GM19463 (cell line): ENCODE measurements at regions not wholly inside any gene's neighbourhood (a gene's known extent, or its start where the extent isn't known, plus 50 kb on each side); places are given as distances from the start of the nearest gene placed in this dataset.

Experiments
- ATAC-seq: cut with Tn5 transposase; IDR thresholded peaks from one replicate; pipeline ENCODE4 v1.9.1; 2021; ENCODE audit warnings: mild to moderate bottlenecking, moderate library complexity; ENCODE audit not compliant: unreplicated experiment

DNA sequence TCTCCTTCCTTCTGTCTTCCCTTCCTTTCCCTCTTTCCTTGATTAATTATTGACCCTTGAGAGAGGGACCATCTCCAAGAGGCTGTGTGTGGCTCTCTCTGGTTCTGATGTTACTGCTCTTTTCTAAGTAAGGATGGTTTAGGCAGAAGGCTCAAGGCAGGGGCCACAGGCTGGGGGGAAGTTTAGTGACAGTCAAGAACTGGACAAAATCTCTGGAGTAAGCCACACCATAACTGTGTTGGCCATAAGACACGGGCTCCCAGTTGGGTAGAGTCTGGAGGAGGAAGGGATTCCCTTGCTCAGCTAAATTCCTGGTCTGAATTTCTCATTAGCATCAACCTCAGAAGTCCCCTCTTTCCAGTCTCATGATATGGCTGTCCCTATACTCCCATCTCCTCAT is 74.7 kb downstream of the BUD13 start:
- no peak for ATAC-seq

DNA sequence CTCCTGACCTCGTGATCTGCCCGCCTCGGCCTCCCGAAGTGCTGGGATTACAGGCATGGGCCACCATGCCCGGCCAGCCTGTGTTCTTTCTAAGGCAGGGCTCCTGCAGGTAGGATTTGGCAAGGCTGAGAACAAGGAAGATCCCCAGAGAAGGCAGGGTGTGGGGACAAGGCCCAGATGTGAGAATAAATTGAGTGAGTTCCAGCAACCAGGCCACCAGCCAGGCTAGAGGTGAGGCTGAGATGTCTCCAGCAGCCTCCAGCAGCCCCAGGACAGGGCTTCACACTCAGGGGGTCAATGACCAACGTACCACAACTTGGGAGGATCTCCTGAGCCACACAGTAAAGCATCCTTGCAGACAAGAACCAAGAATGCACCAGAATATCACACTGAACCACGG is 75.1 kb downstream of the BUD13 start:
- no peak for ATAC-seq

DNA sequence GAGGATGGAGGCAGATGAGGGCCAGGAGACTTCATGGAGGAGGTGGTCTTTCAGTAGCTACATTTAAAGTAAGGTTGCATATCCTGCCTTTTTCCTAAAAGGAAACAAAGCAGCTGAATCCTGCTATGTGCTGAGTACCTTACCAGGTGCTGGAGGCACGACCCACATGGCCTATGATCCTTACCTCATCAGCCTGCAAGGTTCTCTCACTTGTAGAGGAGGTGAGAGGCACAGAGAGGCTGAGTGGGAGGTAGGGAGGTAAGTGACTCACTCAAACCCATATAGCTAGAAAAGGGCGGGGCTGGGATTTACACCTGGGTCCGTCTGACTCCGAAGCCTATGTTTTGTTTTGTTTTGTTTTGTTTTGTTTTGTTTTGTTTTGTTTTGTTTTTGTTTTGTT is 75.8 kb downstream of the BUD13 start:
- no peak for ATAC-seq

DNA sequence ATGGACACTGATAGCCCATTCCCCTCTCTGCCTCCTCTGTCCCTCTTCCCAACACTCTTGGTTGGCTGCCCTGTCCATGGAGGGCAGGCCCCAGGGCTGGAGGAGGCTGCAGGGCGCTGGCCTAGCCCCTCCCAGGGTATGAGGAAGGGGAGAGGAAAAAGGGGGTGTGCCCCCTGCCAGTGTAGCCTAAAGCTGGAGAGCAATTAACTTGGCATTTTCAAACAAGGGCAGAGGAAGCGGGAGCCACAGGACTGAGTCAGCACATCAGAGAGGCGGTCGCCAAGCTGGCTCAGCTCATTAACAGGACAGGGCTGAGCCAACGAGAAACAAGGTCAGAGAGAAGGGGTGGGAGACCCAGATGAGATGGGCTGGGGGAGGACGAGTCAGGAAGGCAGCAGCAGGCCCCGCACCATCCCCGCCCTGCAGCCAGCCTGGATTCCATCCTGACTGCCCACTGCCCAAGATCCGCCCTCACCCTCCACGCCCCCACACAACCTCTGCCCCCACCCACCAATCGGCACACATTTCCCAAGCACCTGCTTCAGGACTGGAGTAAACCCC is 76.3 kb downstream of the BUD13 start:
- ATAC-seq = no peak

DNA sequence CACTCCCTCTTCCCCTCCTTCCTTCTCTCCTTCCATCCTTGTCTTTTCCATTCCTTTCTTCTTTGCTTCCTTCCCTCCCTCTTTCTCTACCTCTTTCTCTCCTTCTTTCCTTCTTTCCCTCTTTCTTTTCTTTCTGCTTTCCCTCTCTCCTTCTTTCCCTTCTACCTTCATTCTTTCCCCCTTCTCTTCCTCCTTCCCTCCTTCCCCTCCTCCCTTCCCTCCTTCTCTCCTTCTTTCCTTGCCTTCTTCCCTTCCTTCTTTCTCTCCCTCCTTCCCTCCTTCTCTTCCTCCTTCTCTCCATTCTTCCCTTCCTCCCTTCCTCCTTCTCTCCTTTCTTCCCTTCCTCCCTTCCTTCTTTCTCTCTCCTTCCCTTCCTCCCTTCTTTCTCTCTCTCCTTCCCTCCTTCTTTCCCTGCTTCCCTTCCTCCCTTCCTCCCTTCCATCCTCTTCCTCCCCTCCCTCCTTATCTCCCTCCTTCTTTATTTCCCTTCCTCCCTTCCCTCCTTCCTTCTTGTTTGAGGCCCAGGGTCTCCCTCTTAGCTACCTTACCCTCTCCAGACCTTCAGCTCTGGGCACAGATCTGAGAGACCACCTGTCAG is 77.0 kb downstream of the BUD13 start:
- ATAC-seq = no peak

DNA sequence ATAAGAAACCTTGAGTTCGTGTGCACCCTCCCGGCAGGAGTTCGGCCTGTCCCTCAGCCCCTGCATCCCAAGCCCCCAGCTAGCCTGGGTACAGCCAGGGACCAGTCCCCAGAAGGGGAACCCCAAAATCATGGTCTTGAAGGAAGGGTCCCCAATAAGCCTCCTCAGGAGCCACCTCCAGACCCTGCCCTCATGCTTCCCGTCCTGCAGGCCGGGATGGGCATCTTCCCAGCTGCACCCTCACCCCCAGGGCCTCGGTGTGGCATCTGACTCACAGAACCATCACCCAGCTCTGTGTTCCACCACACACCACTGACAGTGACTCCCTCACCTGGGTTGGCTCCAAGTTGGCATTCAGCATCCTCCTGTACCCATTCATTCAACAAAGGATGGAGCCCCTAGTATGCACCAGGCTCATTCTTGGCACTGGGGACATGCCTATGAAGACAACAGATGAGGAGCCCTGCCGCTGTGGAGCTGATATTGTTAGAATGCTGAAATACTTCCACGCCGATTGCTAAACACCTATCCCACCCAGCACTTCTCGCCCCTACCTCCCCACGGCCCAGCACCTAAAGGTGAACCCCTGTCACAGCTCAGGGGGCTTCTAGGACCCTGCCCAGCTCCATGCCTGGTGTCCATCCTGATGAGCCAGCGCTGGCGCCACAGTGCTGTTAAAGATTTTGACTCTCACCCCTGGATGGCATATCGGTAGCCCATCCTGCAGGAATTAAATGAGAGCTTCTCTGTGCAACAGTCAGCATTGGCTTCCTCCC is 77.8 kb downstream of the BUD13 start:
- ATAC-seq = no peak

DNA sequence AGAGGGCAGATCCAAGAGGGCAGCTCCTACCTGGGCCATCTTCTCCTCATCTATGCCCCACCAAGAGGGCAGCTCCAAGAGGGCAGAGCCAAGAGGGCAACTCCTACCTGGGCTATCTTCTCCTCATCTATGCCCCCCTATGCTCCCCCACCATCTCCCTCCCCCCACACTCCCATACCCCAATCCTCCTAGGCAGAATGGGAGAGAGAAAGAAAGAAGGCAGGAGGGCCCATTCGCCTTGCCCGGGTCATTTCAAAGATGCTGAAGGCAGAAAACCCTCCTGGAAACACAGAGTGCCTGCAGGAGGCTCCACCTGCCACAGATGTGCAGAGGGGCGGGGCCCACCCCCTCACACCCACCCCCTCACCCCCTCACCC is 78.5 kb downstream of the BUD13 start:
- no peak for ATAC-seq

DNA sequence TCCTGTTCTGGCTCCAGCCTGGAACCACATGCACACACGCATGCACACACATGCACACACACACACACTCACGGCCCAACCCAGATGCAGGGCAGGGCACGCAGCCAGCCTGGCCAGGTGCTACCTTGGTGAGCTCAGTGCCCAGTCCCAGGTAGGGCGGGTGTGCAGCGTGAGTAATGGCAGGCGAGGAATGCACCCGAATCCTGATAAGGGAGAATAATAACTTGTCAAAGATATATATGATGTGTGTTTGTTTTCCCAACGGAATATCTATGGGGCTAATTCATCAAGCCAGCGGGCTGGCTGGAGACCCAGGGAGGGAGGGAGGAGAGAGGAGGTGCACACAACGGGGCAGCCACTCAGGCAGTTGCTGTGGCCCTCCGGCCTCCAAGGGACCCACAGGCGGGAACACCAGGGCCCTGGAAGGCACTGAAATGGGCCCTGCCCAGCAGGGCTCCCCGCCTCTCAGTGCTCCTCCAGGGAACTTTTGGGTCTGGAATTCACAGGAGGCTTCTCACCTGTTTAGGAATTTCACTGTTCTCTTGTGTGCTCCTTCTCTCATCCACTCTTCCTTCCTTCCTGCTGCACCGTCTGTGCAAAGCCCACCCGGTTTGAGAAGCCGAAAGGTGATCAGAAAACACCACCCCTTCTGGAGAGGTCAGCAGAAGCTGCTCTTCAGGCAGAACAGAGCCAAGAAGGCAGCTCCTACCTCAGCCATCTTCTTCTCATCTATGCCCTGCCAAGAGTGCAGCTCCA is 79.0 kb downstream of the BUD13 start:
- no peak for ATAC-seq

DNA sequence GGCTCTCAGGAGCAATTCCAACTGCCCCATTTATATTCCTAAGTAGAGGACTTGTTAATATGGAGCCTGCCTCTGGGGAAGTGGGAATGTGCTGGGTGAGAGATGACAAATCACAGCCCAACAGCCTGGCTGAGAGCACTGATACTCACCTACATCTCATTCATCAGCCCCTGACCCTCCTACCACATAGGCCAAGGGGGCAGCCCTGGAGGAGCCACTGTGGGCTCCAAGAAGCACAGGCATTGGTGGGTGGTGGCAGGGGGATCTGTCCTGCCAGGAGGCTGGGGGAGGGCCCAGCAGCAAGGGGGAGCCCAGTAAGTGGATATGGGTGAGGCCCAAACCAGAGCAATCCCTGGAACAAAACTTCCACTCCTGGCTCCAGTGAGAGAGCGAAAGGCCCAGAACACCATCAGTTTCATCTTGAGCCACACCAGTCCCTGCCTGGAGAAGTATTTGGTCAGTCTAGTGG is 79.7 kb downstream of the BUD13 start:
- ATAC-seq = no peak

DNA sequence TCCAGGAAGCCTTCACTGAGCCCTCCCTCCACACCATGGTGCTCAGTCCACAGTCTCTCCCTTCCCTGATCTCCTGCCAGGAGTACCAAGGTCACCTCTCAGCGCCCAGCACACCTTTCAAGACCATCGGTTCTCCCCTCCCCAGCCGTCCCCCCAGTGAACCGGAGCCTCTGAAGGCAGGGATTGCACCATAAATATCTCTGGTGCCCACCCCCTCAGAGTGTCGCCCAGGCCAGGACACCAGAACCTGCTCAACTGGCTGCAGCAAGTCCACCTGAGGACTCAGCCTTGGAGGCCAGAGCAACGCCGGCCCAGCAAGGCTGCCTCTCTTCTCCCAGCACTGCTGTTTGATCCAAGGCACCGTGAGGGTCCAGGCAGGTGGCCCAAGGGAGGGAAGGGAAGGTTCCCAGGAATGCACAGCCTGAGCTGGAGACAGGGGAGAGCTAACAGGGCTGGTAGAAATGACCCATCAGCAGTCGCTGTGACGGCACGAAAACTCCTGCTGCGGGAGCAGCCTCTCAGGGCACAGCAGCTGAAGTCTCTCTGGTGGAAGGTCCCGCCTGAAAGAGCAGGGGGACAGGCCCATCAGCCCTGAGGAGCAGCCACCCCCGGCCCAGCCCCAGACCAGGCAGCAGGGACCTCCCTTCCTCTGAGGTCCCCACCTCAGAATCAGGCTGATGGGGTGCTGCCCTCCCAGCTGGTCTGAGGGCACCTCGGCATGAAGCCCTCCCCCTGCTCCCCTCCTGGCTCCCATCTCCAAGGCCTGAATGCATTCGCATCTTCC is 80.3 kb downstream of the BUD13 start:
- no peak for ATAC-seq

DNA sequence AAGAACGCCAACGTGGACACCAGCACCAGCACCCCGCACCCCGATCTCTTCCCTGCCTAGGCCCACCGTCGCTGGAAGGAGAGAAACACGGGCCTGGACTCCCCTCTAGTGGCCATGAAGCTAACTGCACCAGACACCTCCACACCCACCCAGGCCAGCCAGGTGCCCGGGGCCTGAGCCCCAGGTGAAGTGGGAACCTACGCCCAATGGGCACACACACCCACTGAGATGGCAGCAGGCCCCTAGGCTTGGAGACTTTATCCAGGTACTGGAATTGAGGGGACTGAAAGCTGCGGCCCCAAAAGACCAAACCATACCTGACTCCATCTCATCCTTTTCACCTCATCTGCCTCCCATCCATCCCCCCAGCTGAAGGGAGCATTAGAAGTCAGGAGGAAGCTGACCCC is 81.0 kb downstream of the BUD13 start:
- no peak for ATAC-seq

DNA sequence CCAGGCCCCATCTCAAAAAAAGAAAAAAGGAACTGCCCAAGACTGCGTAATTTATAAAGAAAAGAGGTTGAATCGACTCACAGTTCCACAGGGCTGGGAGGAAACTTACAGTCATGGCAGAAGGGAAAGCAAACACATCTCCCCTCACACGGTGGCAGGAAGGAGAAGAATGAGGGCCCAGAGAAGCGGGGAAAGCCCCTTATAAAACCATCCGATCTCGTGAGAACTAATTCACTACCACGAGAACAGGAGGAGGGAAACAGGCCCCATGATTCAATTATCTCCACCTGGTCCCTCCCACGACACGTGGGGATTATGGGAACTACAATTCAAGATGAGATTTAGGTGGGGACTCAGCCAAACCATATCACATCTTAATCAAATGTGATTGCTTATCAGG is 82.2 kb downstream of the BUD13 start:
- no peak for ATAC-seq

DNA sequence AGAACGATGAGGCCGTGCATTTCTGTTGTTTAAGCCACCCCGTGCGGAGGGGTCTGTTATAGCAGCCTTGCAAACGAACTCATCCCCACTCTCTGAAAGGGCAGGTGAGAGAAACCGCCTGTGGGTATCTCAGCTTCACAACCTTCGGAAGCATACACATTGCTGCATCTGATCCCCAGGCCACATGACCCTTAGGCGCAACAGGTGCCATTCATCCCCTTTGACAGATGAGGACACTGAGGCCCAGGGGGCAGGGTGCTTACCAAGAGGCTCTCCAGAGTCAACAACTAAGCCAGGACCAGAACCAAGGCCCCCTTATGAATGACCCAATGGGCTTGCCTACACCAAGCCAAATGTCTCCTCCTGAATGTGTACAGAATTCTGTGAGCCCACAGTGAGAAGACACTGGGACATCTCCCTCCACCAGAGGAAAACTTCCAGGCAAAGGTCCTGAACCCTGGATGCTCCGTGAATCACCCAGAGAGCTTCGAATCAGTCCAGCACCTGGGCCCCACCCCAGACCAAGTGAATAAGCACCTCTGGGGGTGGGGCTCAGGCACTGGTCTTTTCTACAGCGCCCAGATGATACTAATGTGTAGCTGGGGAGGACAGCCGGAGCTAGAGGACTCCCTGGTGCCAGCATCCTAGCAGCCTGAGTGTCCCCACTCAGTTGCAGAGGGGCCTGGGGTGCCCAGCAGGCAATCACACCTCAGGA is 83.2 kb downstream of the BUD13 start:
- ATAC-seq = no peak

DNA sequence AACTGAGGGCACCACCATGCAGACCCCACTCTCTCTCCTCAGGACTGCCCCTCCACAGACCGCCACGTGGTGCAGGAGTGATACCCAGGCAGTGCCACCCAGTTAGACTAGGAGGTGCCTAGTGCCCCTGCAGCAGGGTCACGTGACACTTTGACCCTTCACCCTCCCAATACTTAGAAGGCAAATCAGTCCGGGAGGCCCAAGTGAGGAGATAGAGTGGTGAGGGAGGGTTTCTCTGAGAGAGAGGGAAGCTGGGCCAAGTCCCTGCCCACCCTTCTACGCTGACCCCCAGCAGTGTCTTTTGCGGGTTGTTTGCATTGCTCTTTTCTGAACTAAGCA is 84.6 kb downstream of the BUD13 start:
- no peak for ATAC-seq

DNA sequence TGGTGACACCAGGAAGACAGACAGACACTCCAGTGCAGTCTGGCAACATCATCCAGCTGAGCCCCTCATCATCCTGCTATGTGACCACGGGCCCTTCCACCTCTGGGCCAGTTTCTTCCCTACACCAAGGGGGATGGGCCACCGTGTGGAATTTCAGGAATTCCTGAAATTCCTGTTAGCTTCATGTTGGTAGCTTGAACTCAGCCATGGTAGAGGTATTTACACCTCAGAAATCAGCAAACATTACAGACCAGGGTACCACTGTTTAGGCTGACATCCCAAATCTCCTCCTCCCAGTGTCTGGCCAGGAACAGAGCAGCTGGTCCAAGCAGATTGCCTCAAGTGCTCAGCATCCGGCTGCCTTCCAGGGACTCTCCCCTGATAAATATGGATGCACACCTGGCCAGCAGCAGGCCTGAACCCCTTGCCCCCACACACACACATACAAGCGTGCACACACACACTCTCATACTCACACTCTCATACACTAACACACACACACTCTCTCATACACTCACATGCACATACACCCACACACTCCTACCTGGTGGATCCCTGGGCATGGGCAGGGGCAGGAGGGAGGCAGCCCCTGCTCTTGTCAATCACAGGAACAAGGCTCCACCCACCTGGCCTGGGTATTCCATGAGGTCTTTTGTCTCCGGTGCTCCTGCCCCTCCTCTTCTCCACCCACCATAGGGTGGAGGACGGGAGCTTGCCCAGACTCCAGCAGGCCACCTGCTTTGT is 85.2 kb downstream of the BUD13 start:
- no peak for ATAC-seq

DNA sequence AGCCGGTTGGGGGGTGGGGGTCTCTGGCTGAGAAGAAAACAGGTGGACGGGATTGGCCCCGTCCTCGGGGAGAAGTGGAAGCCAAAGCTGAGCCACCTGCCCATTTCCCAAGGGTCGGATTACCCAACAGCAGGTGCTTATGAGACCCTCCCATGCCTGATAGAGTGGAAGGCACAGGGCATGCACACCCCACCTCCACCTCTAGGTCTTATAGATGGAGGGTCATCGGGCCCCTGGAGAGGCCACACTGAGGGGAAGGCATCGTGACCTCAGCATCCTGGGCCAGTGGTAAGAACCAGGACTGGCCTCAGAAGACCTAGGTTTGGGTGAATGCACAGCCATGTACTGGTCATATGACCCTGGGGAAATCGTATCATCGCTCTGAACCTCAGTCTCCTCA is 85.9 kb downstream of the BUD13 start:
- ATAC-seq = no peak

DNA sequence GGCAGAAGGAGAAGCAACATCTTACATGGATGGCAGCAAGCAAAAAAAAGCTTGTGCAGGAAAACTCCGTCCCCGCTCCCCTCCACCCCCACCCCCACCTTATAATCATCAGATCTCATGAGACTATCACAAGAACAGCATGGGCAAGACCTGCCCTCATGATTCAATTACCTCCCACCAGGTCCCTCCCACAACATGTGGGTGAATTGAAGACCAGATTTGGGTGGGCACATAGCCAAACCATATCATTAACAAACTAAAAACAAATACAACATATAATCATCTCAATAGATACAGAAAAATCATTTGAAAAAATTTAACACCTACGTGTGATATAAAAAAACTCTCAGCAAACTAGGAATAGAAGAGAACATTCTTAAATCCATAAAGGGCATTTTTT is 88.8 kb downstream of the BUD13 start:
- no peak for ATAC-seq

DNA sequence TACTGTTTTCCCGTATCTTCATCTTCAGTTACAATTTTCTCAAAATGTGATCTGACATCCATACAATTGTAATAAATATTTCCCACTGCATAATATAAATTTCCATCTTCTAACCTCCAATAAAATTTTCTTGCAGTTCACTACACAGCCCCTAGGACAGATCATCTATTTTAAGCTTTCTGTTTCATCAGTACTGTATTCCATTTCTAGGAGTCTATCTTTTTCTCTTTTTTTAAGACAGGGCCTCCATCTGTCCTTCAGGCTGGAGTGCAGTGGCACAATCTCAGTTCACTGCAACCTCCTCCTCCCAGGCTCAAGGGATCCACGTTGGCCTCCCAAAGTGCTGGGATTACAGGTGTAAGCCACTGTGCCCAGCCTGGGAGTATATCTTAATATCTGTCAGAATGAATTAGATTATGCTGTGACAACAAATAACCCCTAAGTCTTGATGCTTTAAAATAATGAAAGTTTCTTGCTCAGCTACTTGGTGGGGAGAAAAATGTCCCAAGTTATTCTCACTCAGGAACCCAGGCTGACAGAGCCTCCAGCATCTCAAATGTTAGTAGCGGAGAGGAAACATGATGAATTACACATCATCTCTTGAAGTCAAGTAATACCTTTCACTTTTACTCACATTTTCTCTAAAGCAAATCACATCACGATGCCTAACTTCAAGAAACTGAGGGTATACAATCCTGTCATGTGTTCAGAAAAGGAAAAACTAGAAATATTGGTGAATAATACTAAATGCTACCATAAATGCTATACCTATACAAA is 92.2 kb downstream of the BUD13 start:
- no peak for ATAC-seq

DNA sequence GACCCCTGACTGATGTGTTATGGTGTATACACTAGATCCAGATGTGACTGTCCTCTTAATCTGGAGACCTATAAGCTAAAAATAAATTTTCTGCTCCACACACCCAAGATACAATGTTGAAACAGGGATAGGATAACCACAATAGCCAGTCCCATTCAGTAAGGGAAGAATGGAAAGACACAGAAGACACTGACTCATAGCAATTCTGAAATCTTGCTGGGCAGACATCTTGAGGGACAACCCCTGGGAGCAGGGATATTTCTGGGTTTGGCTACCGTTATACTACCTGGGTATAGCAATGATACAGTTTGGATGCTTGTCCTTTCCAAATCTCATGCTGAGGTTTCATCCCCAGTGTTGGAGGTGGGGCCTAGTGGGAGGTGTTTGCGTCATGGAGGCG is 93.9 kb downstream of the BUD13 start:
- ATAC-seq = no peak
